ENCODE measurements at regions not wholly inside any gene's neighbourhood (a gene's known extent, or its start where the extent isn't known, plus 50 kb on each side); places are given as distances from the start of the nearest gene placed in this dataset.

DNA sequence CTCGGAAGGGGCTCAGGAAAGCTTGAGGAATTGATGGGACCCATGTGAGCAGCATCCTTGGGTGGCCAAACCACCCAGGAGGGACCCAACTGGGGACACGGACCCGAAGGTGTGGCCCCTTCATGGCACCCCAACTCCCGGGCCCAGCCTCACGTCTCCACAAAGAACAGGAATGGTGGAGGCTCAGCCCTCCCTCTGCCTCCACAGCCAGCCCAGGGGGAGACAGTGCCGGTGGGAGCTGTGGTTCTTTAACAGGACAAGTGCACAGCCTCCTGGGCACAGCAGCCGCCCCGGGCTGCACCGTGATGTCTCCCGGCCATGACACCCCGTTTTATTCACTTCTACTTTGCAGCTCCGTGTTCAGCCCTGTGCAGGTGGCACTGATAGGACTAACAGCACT is 587.2 kb downstream of the BRD1 start:
- no peak for DNase-seq

DNA sequence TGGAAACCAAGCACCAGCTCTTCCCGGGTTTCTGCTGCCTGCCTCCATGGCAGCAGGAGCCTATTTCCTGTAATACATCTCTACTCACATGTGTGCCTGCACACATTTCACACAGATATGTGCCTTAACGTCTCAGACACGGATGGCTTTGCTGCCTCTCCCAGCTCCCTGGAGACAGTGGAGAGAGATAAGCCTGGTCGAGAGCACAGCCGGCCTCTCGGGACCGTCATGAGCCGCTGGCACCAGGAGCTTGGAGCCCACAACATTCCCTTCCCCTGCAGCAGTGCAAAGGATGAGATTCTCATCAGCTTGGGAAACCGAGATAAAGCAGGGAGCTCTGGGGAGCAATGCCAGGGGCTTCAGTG is 587.7 kb downstream of the BRD1 start:
- DNase-seq, result no peak

DNA sequence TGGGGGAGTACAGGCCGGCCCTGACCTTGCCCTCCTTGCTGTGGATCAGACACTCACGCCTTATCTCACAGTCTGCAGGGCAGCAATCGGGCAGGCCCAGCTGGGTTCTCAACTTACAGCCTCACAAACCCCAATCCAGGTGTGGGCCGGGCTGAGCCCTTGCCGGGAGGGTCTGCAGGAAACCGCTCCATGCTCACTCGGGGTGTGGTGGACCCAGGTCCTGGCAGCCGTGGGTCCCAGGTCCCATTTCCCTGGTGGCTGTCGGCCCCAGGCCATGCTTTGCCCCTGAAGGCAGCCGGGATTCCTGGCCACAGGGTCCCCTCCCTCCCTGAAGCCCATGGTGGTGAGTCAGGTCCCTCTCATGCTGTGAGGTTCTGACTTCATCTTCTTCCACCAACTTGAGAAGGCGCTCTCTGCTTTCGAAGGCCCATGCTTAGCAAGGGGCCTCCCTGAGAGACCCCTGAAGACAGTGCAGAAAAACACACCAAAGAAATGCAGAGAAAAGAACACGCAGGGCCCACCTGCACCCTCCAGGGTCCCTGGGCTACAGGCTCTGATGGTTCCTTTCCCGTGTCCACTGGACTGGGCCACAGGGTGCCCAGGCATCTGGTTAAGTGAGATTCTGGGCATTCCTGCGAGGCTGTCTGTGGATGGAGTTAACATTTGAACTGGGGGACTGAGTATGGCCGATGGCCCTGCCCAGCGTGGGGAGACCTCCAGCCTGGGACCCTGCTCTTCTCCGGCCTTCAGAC is 588.2 kb downstream of the BRD1 start:
- no peak for DNase-seq

DNA sequence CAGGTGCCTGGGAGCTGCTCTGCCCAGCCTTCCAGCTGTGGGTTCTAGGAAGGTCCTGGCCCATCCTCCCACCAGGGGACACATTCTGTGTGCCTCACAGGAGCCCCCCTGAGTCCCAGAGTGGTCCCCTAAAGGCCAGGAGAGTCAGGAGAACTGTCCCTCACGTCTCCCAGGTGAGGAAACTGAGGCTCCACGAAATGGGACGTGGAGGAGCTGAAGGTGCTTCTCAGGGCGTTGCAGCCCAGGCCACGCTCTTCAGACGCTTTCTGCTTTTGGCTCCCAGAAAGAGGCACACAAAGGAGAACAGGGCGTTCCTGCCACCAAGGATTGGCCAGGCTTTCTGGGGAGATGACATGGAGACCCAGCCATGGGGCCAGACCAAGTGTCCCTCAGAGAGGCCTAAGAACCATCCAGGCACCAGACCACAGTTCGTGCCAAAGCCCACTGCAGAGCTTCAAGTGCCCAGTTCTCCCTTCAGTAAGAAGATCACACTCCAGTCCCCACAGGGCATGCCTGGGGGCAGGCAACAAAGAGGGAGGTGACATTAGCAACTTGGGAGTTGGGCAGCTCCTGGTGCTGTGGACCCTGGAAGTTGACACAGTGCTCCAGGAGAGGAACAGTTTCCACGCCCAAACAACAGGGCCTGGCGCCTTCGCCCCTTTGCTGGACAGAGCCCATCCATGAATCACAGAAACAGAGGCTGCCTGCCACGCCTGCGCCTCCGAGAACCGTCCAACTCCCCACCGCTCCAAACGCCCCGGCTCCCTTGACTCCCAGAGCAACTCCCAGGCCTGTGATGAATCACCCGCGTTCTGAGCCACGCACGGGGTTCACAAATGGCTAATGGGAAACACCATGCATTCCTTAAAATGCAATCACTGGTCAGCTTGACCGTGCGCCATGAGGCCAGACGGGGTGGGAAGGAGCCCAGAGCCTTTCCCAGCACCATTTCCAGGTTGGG is 589.2 kb downstream of the BRD1 start:
- no peak for DNase-seq

DNA sequence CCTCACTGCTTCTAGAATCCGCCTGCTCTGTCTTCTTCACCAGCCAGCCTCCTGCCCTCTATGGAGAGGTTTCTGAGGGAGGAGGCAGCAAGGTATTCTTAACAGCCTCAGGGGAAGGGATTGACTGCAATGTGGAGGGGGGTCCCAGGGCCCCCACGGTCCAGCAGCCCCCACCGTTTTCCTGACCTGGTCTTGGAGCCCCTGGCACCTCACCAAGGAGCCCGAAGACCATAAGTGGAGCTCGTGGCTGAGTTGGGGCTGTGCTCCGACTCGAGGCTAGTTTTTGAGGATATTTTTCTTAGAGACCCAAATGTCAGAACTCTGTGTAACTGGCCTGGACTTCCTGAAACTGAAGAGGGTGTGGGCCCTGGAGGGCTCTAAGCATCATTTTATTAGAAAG is 590.0 kb downstream of the BRD1 start:
- no peak for DNase-seq

DNA sequence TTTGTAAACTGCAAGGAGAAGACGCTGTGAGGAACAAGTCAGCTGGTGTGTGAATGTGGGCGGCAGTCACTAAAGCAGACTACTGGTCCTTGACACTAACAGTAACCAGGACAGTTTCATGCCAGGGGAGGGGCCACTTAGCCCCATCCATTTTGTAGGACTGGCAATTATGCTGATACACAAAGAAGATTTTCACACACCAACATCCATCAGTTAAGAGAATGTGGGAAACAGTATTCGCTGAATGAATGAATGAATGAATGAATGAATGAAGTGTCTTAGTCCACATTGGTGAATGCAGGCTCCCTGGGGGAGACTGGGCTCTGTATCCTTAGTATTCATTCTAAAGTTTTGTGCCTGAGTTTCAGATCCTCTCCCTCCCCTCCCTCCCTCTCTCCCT is 590.4 kb downstream of the BRD1 start:
- no peak for DNase-seq

DNA sequence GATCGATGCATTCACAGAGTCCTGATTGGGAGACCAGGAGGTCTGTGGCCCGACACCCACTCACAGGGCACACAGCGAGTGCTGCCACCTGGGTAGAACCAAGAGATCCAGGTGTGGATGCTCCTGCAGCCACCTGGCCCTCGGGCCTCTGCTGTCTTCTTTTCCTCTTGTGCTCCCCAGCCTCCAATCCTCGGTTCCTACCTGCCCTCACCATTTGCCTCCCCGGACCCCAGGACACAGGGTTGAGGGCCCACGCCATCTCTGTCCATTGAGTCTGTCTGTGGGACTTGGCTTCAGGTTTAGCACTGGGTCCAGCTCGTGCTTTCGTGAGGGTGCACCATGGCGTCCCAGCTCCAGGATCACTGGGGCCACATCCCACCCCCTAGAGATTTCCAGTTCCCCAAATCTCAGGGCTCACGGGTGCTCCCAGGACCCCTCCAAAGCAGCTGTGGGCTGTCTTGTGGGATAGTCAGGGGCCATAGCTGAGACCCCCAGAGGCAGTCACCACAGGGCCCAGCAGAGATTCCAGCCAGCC is 591.1 kb downstream of the BRD1 start:
- no peak for DNase-seq

DNA sequence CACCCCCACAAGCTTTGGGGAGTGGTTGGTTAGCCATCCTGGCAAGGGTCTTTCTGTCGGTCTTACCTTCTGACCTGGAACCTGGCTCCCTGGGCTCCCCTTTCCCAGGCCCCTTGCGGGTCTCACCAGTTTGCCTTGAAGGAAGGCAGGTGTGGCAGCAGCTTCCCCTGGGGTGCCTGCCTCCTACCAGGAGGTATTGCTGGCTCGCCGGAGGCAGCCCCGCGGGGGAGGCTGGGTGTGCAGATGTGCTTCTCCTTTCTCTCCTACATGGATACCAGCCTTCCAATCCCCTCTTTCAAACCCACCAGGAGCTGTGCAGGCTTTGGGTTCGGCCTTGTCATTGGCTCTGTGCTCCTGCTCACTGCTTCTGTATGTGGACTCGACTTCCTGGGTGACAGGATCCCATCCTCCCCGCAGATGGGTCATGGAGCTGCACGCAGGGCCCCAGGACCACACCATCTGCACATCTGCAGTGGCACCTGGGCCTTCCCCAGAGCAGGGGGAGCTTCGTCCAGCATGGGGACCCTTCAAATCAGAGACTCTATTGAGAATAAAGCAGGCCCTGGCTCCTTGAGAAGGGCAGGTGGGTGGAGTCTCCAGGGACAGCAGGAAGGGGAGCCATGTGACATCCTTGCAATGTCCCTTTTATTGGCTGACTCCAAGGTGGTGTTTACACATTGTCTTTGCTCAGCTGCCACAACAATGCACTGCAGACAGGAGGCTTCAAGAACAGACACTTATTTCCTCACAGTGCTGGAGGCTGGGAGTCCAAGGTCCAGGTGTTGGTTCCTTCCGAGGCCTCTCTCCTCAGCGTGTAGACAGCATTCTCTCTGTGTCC is 592.0 kb downstream of the BRD1 start:
- DNase-seq, result no peak

DNA sequence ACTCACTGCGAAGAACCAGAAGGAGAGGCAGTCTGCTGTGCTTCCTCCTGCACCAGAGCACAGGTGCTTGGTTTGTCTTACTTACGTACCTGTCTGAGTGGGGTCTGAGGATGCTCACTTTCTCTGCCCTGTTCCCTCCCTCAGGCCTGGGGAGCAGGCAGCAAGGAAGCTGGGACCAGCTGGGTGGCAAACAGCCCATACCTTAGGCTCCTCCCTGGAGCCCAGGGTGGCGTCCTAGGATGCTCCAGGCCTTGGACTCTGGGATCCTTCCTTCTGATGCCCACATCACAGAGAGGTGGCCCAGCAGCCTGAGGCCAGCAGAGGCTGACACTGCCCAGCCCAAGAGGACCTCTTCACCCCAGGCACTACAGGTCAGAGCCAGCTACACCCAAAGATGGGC is 593.2 kb downstream of the BRD1 start:
- no peak for DNase-seq

DNA sequence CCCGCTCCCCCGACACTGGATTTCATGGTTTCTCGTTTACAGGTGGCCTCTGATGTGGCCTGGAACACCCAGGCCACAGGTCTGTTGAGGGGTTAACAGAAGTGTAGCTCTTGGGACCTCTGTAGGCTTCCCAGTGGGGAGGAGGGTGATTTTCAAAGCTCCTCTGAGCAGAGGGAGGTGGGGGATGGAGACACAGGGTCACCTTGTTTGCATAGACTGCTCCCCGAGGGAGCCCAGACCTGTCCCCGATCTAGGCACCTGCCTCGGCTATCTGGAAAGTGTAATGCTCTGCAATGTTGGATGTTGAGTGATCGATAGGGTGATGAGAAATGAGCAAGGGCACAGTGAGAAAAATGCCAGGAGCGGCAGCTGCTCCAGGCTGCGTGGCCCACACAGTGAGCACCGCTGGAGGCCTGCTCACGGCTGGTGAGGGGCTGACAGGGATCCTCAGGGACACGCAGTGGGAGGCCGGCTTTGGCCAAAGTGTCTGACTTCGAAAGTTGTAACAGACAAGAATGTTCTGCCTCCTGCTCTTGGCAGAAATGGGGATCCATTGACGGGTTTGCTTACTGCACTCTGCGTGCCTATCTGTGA is 594.1 kb downstream of the BRD1 start:
- no peak for DNase-seq

DNA sequence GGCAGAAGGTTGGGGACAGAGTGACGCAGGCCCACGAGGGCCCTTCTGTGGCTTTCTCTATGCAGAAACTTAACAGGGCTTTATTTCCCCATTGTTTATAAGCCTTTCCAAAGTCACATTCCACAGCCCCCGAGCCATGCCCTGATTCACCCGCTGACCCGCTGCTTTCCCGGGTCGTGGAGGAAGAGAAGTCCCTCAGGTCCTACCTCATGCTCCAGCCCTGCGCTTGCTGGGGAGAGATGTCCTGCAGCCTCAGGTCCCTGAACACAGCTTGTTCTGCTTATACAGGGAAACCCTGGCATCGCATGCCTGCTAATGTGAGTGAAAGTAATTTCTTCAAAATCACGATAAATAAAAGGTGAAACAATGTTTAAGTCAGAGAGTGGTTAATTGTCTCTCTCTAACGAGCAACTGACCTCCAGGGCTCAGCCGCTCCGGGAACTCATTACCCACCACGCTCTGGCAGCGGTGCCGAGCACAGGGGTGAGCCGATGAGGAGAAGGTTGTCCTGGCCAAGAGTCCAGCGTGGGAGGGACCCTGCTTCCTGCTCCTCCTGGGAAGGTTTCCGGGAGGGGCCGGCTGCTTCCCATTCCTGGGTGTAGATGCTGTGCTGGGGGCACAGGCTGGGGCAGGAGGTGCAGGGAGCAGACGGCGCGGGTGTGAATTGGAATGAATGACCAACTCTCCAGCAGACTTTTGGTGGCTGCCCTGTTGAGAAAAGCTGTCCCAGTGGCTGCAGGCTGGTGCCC is 595.2 kb downstream of the BRD1 start:
- DNase-seq, result no peak

DNA sequence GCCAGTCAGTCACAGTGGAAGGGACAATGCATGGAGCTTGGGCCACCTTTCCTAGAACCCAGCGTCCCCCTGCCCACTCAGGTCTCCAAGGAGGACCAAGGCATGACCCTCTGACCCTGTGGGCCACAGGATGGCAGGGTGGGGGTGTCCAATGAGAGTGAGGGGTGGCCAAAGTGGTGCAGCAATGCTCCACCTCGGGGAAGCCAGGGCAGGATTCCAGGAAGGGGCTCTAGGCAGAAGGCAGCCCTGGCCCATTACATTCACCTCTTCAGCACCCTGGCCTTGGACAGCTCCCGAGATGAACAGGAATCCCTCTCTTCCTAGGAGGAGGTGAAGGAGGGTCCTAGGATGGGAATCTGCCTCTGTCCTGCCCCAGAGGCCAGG is 597.5 kb downstream of the BRD1 start:
- no peak for DNase-seq

DNA sequence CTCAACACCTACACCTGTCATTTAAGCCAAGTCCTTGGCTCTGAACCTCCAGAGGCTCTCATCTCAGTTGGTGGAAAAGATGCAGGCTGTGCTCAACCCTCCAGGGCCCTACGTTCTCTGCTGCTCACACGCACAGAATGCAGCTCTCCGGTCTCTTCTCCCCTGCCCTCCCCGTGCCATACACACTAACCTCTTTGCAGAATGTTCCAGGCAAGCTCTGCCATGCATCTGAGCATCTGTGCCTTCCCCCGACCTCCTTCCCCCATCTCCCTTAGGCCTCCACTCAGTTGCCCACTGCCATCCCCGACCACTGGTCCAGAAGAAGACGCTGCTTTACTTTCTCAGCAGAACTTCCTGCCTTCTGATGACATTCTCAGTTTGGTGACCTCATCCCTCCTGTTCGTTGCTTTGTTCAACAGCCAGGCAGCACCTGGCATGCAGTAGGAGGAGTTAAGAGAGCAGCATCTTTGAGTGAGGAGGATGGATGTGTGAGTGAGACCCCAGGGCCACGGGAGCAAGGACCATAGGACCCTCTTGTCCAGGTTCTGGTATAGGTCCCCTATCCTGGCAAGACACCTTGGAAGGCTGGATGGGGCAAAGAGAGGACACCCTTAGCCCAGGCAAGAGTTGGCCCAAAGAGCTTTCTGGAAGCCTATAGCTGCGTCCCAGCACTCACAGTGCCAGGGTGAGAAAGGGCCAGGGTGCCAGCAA is 598.0 kb downstream of the BRD1 start:
- DNase-seq, result no peak

DNA sequence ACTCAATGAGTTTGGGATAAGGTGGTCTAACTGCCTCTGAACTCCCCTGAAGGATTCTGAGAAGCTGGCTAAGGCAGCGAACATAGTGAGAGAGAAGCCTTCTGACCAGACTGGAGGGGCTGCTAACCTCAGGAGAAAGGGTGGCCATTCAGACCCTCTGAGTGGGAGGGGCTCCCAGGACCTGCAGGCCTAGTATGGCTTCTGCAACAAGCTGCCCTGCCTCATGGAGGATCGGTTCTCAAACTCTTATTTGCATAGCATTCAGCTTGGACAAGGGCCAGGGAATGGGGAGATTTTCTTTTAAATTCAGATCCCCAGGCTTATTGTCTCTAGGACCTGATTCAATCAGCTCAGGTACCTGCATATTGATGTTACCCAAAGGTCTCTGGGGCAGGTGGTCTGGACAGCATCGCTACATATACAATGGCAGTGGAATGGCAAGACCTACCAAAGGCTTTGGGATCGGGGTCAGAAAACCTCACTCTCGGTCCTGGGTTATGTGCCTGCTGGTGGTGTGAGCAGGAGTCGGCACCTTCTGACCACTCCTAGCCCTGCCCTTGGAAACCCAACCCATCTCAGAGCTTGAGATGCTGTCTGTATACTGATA is 599.1 kb downstream of the BRD1 start:
- DNase-seq, result no peak

DNA sequence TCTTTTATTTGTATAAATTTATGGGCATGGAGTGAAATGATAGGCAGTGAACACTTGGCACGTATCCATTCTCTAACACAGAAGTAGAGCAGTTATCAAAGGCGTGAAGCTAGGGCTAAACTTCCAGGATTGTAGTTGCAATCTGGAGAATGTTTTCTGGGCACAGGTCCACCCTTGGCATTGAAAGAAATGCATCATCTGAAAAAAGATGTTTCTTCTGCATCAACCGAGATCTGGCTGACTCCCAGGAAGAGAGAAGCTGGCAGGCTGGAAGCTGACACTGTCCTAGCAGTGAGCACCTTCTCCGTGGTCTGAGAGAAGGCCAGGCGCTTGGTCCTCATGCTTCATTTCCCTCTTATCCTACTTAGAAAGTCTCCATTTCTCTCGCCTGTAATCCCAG is 600.0 kb downstream of the BRD1 start:
- DNase-seq, result no peak

DNA sequence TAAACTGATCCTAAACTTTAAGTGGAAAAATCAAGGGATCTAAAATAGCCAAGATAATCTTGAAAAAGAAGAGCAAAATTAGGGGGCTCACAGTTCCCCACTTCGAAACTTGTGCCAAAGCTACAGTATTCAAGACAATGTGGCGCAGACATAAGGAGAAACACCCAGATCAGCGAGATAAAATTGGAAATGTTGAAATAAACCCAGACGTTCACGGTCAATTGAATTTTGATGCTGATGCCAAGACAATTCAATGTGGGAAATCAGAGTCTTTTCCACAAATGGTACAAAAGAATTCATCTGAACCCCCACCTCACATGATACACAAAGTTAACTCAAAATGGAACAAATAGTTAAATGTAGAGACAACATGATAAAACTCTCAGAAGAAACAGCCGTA is 601.6 kb downstream of the BRD1 start:
- no peak for DNase-seq

DNA sequence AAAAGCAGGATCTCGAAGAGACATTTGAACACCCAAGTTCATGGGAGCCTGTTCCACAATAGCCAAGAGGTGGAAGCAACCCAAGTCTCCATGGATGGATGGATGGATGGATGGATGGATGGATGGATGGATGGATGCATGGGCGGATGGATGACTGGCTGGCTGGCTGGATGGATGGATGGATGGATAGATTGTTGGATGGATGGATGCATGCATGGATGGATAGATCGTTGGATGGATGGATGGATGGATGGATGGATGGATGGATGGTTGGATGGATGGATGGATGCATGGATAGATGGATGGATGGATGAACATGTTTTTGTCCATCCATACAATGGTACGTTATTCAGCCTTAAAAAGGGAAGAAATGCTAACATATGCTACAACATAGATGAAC is 603.4 kb downstream of the BRD1 start:
- no peak for DNase-seq

DNA sequence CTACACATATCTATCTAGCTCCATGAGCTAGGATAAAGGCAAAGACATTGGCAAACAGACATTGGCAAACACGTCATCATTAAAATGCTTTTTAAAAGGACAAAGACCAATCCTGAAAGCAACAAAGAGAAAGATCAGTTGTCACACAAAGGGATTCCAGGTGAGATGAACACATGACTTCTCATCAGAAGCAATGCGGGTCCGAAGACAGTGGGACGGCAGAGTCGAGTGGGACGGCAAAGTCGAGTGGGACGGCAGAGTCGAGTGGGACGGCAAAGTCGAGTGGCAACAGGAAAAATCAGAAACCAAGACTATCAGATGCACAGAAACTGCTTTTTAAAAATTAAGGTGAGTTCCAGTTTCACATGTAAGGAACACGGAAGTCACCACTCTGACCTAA is 609.5 kb downstream of the BRD1 start:
- no peak for DNase-seq

DNA sequence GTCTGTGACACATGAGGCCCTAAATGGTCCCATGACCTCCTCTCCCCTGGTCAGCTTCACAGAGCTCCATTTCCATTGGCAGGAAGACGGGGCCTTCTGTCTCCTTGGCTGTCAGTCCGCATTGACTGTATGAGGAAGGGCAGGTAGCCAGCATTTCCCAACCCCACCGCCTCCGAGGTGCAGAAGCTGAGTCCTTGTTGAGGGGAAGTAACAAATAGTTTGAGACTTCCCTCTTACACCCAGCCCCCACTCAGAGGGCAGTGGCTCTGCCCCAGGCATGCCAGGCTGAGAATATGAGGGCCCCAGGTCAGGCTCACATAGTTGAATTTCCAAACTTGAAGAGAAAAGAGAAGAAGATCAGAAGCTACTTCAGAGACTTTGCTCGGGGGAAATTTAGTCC is 611.1 kb downstream of the BRD1 start:
- no peak for DNase-seq

DNA sequence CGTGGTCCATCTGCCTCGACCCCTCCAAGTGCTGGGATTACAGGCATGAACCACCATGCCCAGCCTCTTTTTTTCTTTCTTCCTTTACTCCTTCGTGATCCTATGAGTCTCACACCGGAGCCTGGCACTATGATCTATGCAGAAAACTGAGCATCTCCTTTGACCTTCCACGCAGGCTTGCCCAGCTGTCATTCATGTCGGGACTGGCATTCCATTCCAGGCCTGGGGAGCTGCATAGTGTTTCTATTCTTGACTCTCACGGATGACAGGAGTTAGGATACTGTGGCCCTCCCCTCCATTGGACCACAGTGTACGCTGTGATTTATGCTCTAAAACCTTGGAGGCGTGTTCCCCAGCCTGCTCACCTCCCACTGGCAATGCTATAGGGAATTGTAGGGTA is 611.8 kb downstream of the BRD1 start:
- DNase-seq, result no peak

DNA sequence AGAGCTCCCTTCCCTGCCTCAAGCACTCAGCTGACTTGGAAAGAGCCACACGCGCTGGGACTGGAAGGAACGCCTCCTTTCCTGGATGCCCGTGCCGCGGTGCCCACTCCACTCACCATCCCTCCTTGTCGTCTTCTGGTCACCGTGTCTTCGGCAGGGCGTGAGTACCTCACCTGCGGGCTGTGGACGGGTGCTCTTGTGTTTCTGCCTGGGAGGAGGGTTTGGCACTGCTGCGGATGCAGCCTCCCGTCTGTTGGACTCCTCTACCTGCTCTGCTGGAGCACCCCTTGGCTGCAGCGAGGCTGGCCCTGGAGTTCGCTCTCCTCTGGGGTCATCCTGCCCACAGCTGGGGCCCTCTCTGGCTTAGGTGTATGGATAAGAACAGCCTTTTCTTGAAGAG is 612.7 kb downstream of the BRD1 start:
- DNase-seq, result no peak

All from GOT3 (cell line).